ENCODE measurements at regions not wholly inside any gene's neighbourhood (a gene's known extent, or its start where the extent isn't known, plus 50 kb on each side); places are given as distances from the start of the nearest gene placed in this dataset.

DNA sequence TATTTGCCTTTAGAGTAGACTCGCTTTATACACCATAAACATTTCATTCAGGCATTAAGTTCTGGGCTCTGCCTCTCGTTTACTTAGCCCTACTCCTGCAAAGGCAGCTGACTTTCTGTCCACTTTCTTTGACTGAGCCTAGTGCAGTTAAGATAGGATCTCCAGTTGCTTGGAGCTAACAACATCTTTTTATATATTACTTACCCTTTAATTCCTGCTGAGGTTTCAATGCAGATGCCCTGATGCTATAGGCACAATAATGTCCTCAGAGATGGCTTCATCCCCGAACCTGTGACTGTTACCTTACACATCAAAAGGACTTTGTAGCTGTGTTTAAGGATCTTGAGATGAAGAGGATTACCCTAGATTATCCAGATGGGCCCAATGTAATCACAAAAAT is 505.8 kb upstream of the TNP1 start:
- TF ChIP-seq, protein P1, sequence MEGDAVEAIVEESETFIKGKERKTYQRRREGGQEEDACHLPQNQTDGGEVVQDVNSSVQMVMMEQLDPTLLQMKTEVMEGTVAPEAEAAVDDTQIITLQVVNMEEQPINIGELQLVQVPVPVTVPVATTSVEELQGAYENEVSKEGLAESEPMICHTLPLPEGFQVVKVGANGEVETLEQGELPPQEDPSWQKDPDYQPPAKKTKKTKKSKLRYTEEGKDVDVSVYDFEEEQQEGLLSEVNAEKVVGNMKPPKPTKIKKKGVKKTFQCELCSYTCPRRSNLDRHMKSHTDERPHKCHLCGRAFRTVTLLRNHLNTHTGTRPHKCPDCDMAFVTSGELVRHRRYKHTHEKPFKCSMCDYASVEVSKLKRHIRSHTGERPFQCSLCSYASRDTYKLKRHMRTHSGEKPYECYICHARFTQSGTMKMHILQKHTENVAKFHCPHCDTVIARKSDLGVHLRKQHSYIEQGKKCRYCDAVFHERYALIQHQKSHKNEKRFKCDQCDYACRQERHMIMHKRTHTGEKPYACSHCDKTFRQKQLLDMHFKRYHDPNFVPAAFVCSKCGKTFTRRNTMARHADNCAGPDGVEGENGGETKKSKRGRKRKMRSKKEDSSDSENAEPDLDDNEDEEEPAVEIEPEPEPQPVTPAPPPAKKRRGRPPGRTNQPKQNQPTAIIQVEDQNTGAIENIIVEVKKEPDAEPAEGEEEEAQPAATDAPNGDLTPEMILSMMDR (conservative IDR thresholded peaks at IDR 0.05), result no peak
- no peak for TF ChIP-seq EZH2 (IDR thresholded peaks at IDR 0.05; ENCODE audit: low read depth)

Data from PC-9 (cell line).